ENCODE measurements at regions not wholly inside any gene's neighbourhood (a gene's known extent, or its start where the extent isn't known, plus 50 kb on each side); places are given as distances from the start of the nearest gene placed in this dataset.
"Not testable (repeated sequence)": the region's sequence is repeated elsewhere in the genome, so short reads cannot be mapped to it uniquely, and the experiment has no call there.

GRCh38 chr18:76634564-76634963, 139.5 kb upstream of the ZNF516 start:
- no peak for DNase-seq (ENCODE audit: low read depth in 2 of 2)

DNA sequence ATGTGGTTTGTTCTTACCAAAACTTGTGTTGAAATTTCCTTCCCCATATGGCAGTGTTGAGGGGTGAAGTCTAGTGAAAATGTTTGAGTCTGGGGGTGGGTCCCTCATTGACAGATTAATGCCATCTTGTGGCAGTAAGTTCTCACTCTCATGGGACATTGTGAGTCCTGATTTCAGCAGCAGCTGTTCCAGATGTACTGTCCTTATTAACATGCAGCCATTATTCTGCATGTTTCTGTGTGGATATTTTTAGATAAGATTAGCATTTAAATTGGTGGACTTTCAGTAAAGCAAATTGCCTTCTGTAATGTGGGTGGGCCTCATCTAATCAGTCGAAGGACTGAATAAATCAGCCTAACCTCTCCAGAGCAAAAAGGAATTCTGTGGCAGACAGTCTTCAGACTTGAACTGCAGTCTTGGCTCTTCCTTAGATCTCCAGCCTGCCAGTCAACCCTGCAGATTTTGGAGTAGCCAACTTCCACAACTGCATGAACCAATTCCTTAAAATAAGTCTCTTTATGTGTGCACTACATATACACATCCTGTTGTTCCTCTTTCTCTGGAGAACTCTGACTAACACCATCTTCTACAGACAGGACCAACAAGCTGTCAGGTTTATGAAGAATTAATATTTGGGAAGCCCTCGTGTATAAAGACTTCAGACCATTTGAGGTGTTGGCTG, 138.7 kb upstream of the ZNF516 start:
- DNase-seq (ENCODE audit: low read depth in 2 of 2) = no peak

- DNase-seq (ENCODE audit: low read depth in 2 of 2) = no peak
These were observed 132.4 kb upstream of the ZNF516 start for GRCh38 chr18:76627444-76627843.

- DNase-seq (ENCODE audit: low read depth in 2 of 2) = no peak
These were observed 131.9 kb upstream of the ZNF516 start for GRCh38 chr18:76626991-76627390.

DNA sequence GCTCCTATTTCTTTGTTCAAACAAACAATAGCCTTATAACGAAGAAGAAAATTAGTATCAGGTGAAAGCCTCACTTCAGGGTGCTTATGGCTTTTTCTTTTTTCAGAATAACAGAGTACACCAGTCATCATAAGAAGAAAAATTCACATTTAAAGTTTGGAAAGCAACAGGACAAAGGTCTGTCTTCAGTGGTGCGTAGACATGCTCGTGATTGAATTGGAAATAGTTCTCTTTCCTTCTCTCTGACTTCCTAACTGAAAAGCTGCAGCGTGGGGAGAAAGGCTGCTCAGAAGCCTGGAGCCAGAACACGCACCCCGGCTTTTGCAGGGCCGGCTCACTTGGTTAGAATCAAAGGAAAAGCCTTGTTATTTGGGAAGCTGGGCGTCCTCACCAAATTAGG, 127.6 kb upstream of the ZNF516 start:
- no peak for DNase-seq (ENCODE audit: low read depth in 2 of 2)

DNA sequence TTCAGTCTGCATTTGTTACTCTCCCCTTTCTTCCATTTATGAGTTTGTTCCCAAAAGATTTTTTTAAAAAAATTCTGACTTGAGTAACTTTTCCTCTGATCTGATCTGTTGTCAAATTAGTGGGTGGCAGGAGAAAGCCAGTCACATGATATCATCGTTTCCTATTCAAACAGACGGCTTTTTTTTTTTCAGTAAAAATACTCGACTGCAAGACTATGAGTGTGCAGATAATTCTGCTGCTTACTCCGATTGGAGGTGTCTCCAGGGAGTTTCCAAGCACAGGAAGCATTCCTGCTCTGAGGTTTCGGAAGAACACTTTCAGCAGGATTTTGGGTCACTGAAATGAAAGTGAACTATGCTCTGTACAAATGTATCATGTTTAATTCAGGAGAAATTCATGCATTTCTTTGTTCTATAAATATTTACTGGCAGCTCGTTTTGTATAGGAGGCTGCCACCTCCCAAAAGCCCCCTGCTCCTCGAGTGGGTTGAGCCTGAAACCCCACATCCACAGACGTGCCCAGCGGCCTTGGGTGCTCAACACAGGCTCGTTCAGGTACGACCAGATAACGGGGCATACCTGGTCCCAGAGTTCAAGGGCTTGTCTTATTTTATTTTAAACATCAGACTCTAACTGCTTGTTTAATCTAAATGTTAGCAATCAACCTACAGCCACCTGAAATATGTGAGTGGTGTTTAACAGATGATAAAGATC, 126.9 kb upstream of the ZNF516 start:
- DNase-seq (ENCODE audit: low read depth in 2 of 2) = no peak

- DNase-seq (ENCODE audit: low read depth in 2 of 2) = no peak
These were observed 126.2 kb upstream of the ZNF516 start for GRCh38 chr18:76621226-76621625.

GRCh38 chr18:76620321-76621170, 125.5 kb upstream of the ZNF516 start:
- no peak for DNase-seq (ENCODE audit: low read depth in 2 of 2)

DNA sequence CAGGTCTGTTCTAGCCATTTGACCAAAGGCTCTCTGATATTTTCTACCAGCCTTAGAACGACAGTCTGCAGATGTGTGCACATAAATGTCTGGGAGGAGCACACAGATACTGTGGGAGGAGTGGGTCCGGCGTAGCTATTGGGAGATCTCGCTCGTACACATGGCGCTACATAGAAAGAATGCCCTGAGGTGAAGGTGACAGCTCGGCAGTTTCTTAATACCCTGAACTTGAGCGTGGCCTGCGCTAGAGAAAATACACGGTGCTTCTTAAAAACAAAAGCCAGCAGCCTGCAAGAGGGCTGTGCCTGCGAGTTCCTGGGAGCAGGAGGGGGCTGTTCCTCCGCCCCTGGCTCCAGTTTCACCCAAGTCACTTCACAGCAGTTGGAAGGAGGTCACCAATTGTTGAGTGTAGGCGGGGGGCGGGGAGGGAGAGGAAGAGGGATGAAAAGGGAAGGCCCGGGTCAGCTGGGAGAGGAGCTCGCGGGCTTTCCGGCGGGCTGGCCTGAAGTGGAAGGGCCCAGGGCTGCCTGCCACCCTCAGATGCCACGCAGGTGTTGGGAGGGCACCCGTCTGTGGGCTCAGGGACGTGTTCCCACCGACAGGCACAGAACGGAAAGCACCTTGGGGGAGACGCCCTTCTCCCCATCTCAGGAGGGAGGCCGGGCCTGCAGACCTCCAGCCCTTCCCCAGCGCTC, 124.7 kb upstream of the ZNF516 start:
- DNase-seq (ENCODE audit: low read depth in 2 of 2) = no peak

GRCh38 chr18:76619261-76619620, 124.2 kb upstream of the ZNF516 start:
- DNase-seq (ENCODE audit: low read depth in 2 of 2) = no peak

DNA sequence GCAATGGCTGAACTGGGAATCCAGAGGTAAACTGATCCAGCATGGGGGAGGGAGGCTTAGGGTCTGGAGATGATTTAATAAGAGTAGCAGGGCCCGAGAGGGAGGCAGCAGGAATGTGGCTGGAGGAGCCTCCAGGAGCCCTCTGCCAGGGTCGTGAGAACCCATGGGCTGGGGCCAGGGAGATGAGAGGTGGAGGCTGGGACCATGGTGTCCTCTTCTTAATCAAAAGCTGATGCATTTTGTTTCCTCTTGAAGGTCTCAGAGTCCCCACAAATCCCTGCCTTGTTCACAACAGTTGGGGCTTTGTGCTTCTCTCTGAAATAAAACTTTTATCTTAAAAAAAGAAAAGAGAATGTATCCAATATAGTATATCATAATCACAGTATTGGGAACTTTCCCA, 123.7 kb upstream of the ZNF516 start:
- no peak for DNase-seq (ENCODE audit: low read depth in 2 of 2)

DNA sequence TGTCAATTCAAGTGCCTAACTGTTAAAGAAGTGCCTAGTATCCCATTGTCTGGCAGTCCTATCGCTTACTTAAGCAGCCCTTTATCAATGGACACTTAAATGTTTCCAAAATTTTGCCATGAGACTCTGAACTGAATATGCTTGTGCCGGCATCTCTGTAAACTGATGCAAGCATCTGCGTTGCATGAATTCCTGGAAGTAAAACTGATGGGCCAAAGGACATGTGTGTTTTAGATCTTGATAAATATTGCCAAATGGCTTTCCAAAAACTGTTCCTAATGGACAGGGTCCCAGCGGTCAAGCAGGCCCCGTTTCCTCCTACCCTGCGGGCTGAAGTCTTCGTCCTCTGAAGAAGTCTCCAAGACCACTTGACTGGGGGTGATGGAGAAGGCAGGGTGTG, 121.3 kb upstream of the ZNF516 start:
- no peak for DNase-seq (ENCODE audit: low read depth in 2 of 2)

GRCh38 chr18:76615065-76615733, 120.2 kb upstream of the ZNF516 start:
- no peak for DNase-seq (ENCODE audit: low read depth in 2 of 2)

- DNase-seq (ENCODE audit: low read depth in 2 of 2) = no peak
These were observed 118.7 kb upstream of the ZNF516 start for GRCh38 chr18:76613755-76614120.

GRCh38 chr18:76613053-76613754, 118.2 kb upstream of the ZNF516 start:
- DNase-seq (ENCODE audit: low read depth in 2 of 2) = no peak

- not testable (repeated sequence) for DNase-seq (ENCODE audit: low read depth in 2 of 2)
These were observed 116.7 kb upstream of the ZNF516 start for GRCh38 chr18:76611750-76612045.

- DNase-seq (ENCODE audit: low read depth in 2 of 2) = no peak
These were observed 116.1 kb upstream of the ZNF516 start for GRCh38 chr18:76610933-76611749.

GRCh38 chr18:76610012-76610411, 115.0 kb upstream of the ZNF516 start:
- no peak for DNase-seq (ENCODE audit: low read depth in 2 of 2)

GRCh38 chr18:76605341-76605929, 110.4 kb upstream of the ZNF516 start:
- no peak for DNase-seq (ENCODE audit: low read depth in 2 of 2)

DNA sequence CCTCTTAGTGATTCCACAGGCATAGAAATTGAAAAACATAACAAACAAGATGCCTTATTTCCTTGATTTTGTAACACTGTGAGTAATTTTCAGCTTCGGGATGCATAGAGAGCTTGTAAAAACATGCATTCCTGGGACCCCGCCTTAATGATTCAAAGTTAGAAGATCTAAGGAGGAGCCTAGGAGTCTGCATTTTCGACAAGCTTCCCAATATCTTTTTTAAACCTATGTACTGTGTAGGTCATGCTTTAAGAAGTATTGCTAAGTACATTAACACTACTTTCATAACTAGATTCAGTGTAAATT, 109.8 kb upstream of the ZNF516 start:
- no peak for DNase-seq (ENCODE audit: low read depth in 2 of 2)
